HUES64 (cell line): ENCODE measurements at regions not wholly inside any gene's neighbourhood (a gene's known extent, or its start where the extent isn't known, plus 50 kb on each side); places are given as distances from the start of the nearest gene placed in this dataset.

Experiments used
- H3K27ac ChIP-seq: 2 replicates; pipeline ENCODE4 v1.7.0; 2013; ENCODE audit warnings: low read depth, low read length, inconsistent platforms
- H3K27me3 ChIP-seq: 2 replicates; pipeline ENCODE4 v1.6.1; 2013; ENCODE audit warnings: mild to moderate bottlenecking, low read length; ENCODE audit not compliant: insufficient read depth
- H3K36me3 ChIP-seq: 2 replicates; pipeline ENCODE4 v1.6.1; 2013; ENCODE audit warnings: mild to moderate bottlenecking, low read length; ENCODE audit not compliant: insufficient read depth
- H3K4me1 ChIP-seq: 2 replicates; pipeline ENCODE4 v1.6.1; 2013; ENCODE audit warnings: mild to moderate bottlenecking, low read length, moderate library complexity; ENCODE audit not compliant: insufficient read depth
- H3K4me3 ChIP-seq: 2 replicates; pipeline ENCODE4 v1.5.1; 2013; ENCODE audit warnings: mild to moderate bottlenecking, low read length, moderate library complexity
- H3K9ac ChIP-seq: 2 replicates; pipeline ENCODE4 v1.6.1; 2013; ENCODE audit warnings: mild to moderate bottlenecking, low read depth, low read length
- H3K9me3 ChIP-seq: 2 replicates; pipeline ENCODE4 v1.6.1; 2013; ENCODE audit warnings: low read depth, low read length; ENCODE audit not compliant: insufficient read depth
- WGBS: fragments of 150-250, 120-280 bp; methylation state at CpG from one replicate; pipeline ENCODE4 v1.1.7; 2013; ENCODE audit warnings: missing lambda C conversion rate; 5-methylcytosine and 5-hydroxymethylcytosine counted together

- no peak overlapping the region for H3K9ac ChIP-seq
- H3K4me1 ChIP-seq, result peaks cover 41% of the 10 kb centered on the region
- H3K4me3 ChIP-seq, result no peak overlapping the region
- no peaks in the 10 kb centered on the region for H3K36me3 ChIP-seq
- no peaks in the 10 kb centered on the region; the same call in 1 of the 2 replicates for H3K27me3 ChIP-seq
- H3K27ac ChIP-seq, result no peak overlapping the region; the same call in 1 of the 2 replicates
- H3K9me3 ChIP-seq, result no peaks in the 10 kb centered on the region
- 51% methylated on average over 7 of the region's 7 CpGs for WGBS
Observed at GRCh38 chr14:55752580-55753390, 172.8 kb downstream of the KTN1 start.

DNA sequence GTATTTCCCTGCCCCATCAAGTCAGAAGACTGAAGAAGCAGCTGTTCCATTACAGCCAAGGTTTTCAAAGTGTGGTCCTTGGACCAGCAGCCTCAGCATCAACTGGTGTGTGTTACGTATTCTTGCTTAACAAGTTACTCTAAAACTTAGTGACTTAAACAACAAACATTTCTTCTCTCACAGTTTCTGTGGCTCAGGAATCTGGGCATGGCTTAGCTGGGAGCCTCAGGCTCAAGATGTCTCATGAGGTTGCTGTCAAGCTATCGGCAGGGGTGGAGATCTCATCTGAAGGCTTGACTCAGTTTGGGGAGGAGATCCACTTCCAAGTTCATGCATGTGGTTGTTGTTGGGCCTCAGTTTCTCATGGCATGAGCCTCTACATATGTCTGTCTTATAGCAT lies 174.5 kb downstream of the KTN1 start:
- H3K27ac ChIP-seq, result no peak overlapping the region
- WGBS, result 95% methylated on average over 2 of the region's 2 CpGs
- H3K4me1 ChIP-seq, result peaks cover 49% of the 10 kb centered on the region
- H3K9ac ChIP-seq, result no peak overlapping the region
- no peak overlapping the region for H3K4me3 ChIP-seq
- H3K27me3 ChIP-seq, result no peaks in the 10 kb centered on the region
- no peaks in the 10 kb centered on the region for H3K36me3 ChIP-seq
- H3K9me3 ChIP-seq, result no peaks in the 10 kb centered on the region

DNA sequence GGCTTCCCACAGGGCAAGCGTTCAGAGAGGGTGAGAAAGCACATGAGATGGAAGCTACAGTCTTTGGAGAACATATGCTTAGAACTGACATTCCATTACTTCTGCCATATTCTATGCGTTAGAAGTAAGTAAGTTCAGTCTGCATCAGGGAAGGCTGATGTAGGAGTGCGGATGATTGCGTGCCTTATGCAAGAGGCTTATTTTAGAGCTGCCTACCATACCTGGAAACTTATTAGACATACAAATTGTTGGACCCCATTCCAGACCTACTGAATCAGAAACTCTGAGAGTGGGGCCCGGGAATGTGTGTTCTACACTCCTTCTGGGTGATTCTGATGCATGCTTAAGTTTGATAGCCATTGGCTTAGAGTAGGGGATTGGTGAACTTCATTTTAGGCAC lies 174.9 kb downstream of the KTN1 start:
- 96% methylated on average over 5 of the region's 5 CpGs for WGBS
- Histone ChIP-seq H3K27me3 (no peaks in the 10 kb centered on the region), H3K9me3 (no peaks in the 10 kb centered on the region), H3K36me3 (no peaks in the 10 kb centered on the region), H3K4me3 (no peak overlapping the region), H3K27ac (no peak overlapping the region), H3K9ac (no peak overlapping the region), H3K4me1 (peaks cover 45% of the 10 kb centered on the region)

- Histone ChIP-seq H3K9me3 (no peaks in the 10 kb centered on the region), H3K36me3 (no peaks in the 10 kb centered on the region), H3K27ac (no peak overlapping the region), H3K9ac (no peak overlapping the region), H3K27me3 (no peaks in the 10 kb centered on the region), H3K4me3 (no peak overlapping the region), H3K4me1 (peaks cover 40% of the 10 kb centered on the region)
Observed at GRCh38 chr14:55756078-55756477, 176.1 kb downstream of the KTN1 start.

DNA sequence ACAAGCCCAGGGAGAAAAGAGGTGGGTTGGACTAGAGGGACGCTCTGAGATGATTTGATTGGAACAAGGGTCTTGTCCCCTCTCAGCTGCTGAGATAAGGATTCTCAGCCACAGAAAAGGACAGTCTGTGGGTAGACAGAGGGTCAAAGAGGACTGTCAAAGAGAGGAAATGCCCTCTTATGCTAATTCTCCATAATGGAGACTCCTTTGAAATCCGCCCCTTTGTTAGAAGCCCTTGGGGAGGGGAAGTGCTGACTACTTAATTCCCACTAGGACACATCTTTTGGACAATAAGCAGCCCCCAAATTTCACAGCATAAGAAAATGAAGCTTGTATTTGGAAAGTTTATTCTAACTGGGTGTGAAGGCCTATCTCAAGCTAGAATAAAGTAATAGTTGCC lies 176.6 kb downstream of the KTN1 start:
- Histone ChIP-seq H3K36me3 (no peaks in the 10 kb centered on the region), H3K9me3 (no peaks in the 10 kb centered on the region), H3K9ac (no peak overlapping the region), H3K27ac (no peak overlapping the region), H3K4me1 (peaks cover 40% of the 10 kb centered on the region), H3K27me3 (no peaks in the 10 kb centered on the region), H3K4me3 (no peak overlapping the region)
- WGBS, result 59% methylated on average over 2 of the region's 2 CpGs

DNA sequence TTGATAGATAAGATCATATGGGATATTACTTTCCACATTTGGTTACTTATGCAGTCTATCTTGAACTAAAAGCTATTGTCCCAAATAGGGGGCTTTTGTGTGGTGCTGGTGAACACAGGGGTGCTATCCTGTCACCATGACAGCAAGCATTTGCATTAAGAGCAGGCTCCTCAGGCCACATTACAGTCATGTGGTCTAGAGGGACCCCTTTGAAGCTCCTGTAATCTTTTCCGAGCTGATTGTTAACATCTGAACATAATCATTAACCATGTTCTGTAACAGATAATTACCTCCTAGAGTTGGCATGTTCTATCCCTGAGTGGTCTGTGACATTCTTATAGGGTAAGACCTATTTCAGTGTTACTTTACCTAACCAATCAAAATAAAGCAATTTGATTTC lies 178.8 kb downstream of the KTN1 start:
- H3K27ac ChIP-seq, result no peak overlapping the region
- 50% methylated on average over 1 of the region's 1 CpG for WGBS
- H3K27me3 ChIP-seq, result no peaks in the 10 kb centered on the region
- peaks cover 34% of the 10 kb centered on the region for H3K4me1 ChIP-seq
- H3K9me3 ChIP-seq, result no peaks in the 10 kb centered on the region
- no peak overlapping the region for H3K9ac ChIP-seq
- H3K36me3 ChIP-seq, result no peaks in the 10 kb centered on the region
- H3K4me3 ChIP-seq, result no peak overlapping the region

DNA sequence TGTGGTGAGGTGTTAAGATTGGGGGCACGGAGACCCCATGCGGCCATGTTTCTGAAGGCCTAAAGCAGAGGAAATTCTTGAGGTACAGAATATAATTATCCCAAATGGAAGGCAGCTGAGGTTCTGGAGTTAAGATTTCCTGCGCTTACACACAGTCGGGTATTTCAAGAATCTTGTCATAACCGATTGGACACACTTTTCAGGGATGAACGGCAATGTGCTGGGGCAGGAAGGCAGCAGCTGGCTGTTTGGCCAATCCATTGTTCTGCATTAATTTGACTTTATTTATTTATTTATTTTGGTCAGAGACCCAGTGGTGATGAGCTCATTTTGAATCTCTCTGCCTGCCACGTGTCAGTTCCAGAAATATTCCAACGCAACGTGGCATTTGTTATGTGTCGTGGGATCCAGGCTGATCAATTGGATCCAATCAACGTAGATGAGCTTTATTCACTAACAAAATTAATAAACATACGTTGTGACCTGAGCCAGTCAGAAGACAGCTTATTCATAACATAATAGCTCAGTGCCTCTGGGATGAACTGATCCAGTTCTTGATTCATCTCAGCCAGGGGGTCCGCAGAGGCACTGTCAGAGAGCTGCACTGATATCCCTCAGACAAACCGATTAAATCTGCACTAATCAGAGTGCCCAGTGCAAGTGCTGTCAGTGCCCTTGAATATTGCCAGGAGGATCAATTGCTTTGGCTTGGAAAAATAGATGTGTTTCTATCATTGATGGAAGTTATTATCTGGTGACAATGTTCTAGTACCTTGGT lies 181.0 kb downstream of the KTN1 start:
- 95% methylated on average over 14 of the region's 14 CpGs for WGBS
- Histone ChIP-seq H3K27me3 (no peaks in the 10 kb centered on the region), H3K4me1 (peaks cover 33% of the 10 kb centered on the region), H3K27ac (no peak overlapping the region), H3K9ac (no peak overlapping the region), H3K4me3 (no peak overlapping the region), H3K36me3 (no peaks in the 10 kb centered on the region), H3K9me3 (no peaks in the 10 kb centered on the region)

DNA sequence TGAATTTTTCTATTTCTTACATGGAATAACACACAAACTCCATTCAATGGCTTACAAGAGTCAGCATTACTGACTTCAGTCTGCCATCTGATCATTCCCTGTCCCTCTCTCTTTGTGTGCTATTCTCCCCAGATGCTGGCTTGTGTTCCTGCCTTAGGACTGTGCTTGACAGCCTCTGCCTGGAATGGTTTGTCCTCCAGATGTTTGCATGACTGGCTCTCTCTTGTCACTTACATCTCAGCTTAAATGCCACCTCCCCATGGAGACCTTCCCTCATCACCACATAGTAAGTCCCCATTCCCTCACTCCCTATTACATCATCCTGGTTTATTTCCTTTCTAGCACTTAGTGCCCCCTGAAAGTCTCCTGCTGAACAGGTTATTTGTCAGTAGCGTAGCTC lies 181.6 kb downstream of the KTN1 start:
- H3K4me1 ChIP-seq, result peaks cover 26% of the 10 kb centered on the region
- 95% methylated on average over 1 of the region's 1 CpG for WGBS

DNA sequence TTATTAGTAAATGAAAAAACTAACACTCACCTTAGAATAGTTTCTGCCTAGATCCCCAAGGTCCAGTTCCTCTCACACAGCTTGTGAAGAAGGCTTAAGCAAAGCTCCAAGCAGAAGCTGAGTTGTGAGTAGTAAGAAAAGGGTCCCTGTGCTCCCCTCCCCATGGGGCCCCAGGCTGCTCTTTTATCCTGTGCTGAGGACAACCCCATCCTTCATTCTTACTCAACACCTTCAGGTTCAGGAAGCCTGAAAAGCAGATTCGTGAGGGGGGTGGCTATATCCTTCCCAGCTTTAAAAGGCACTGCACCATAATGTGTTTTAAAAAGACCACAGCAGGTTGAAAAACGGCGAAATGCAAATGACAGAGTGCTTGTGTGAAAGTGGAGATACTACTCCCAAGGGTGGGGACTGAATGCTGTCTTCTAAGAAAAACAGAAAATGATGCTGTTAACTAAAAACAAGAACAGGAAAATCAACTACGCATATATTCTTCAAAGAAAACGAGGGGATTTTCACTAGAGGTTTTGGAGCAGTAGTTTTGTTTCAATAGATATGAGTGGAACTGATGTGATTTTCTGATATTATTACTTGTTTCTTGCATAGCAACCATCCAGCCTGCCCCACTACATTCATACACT lies 182.7 kb downstream of the KTN1 start:
- 63% methylated on average over 5 of the region's 5 CpGs for WGBS
- H3K27me3 ChIP-seq, result no peaks in the 10 kb centered on the region
- no peaks in the 10 kb centered on the region for H3K9me3 ChIP-seq
- no peak overlapping the region for H3K27ac ChIP-seq
- H3K4me1 ChIP-seq, result peaks cover 23% of the 10 kb centered on the region
- no peak overlapping the region for H3K9ac ChIP-seq
- H3K36me3 ChIP-seq, result no peaks in the 10 kb centered on the region
- H3K4me3 ChIP-seq, result no peak overlapping the region

More for the DNA sequence above, 181.6 kb downstream of the KTN1 start:
- no peaks in the 10 kb centered on the region for H3K9me3 ChIP-seq
- H3K36me3 ChIP-seq, result no peaks in the 10 kb centered on the region
- H3K9ac ChIP-seq, result no peak overlapping the region
- H3K4me3 ChIP-seq, result no peak overlapping the region
- H3K27me3 ChIP-seq, result no peaks in the 10 kb centered on the region
- no peak overlapping the region for H3K27ac ChIP-seq

DNA sequence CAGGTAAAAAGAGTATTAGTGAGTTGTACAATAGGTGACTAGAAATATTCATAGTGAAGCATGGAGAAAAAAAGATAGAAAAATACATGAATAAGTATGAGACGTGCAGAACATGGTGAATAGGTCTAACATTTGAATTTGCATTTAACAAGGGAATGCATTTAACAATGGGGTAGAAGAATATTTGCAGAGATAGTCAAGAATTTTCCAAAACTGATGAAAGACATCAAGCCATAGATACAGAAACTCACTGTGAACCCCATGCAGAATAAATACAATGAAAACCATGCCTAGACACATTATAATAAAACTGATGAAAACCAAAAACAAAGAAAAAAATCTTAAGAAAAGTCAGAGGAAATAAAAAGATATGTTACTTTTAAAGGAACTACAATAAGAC lies 184.8 kb downstream of the KTN1 start:
- Histone ChIP-seq H3K36me3 (no peaks in the 10 kb centered on the region), H3K9ac (no peak overlapping the region), H3K9me3 (no peaks in the 10 kb centered on the region), H3K27me3 (no peaks in the 10 kb centered on the region), H3K4me3 (no peak overlapping the region), H3K4me1 (peaks cover 9% of the 10 kb centered on the region), H3K27ac (no peak overlapping the region)
- WGBS, result 77% methylated on average over 1 of the region's 1 CpG

- Histone ChIP-seq H3K27ac (no peak overlapping the region), H3K9me3 (no peaks in the 10 kb centered on the region), H3K27me3 (no peaks in the 10 kb centered on the region), H3K4me1 (peaks cover 9% of the 10 kb centered on the region), H3K36me3 (no peaks in the 10 kb centered on the region), H3K9ac (no peak overlapping the region), H3K4me3 (no peak overlapping the region)
- WGBS, result 96% methylated on average over 22 of the region's 22 CpGs
Observed at GRCh38 chr14:55766071-55766470, 186.1 kb downstream of the KTN1 start.
